Liver (tissue), 8 donors: ENCODE measurements at regions not wholly inside any gene's neighbourhood (a gene's known extent, or its start where the extent isn't known, plus 50 kb on each side); places are given as distances from the start of the nearest gene placed in this dataset.

ENCODE experiments used
- DNase-seq: peaks from one replicate; pipeline ENCODE4 v3.0.0-alpha.2; 2017; ENCODE audit warnings: low spot score
- H3K27ac ChIP-seq, 2 donors: one replicate each; pipeline ENCODE4 v1.7.0; 2013; ENCODE audit warnings: inconsistent platforms in 2 of 2, low read length in 2 of 2, control low read depth in 1 of 2, low read depth in 1 of 2, mild to moderate bottlenecking in 1 of 2
- H3K27me3 ChIP-seq, 4 donors: one replicate each; pipeline versions ENCODE4 v1.6.1 to v1.7.0; 2013; ENCODE audit warnings: low read length in 3 of 4, inconsistent platforms in 1 of 4, mild to moderate bottlenecking in 1 of 4, moderate library complexity in 1 of 4; ENCODE audit not compliant: control insufficient read depth in 4 of 4, insufficient read depth in 4 of 4
- H3K36me3 ChIP-seq, 4 donors: one replicate each; pipeline versions ENCODE4 v1.6.1 to v1.7.0; 2013; ENCODE audit warnings: low read length in 3 of 4, mild to moderate bottlenecking in 3 of 4, low read depth in 1 of 4, moderate library complexity in 1 of 4; ENCODE audit not compliant: control insufficient read depth in 4 of 4, insufficient read depth in 3 of 4
- H3K4me1 ChIP-seq, 4 donors: one replicate each; pipeline versions ENCODE4 v1.6.1 to v1.7.0; 2013; ENCODE audit warnings: low read length in 3 of 4, mild to moderate bottlenecking in 3 of 4, moderate library complexity in 1 of 4; ENCODE audit not compliant: control insufficient read depth in 4 of 4, insufficient read depth in 4 of 4
- H3K4me3 ChIP-seq, 3 donors: one replicate each; pipeline versions ENCODE4 v1.6.1 to v1.7.0; 2013; ENCODE audit warnings: low read length in 3 of 3, control low read depth in 1 of 3, low read depth in 1 of 3, mild to moderate bottlenecking in 1 of 3
- H3K9ac ChIP-seq, 2 donors: one replicate each; pipeline ENCODE4 v1.7.0; 2013; ENCODE audit warnings: low read length in 2 of 2, mild to moderate bottlenecking in 2 of 2, moderate library complexity in 2 of 2, control low read depth in 1 of 2, low read depth in 1 of 2
- H3K9me3 ChIP-seq, 4 donors: one replicate each; pipeline versions ENCODE4 v1.6.1 to v1.7.0; 2013; ENCODE audit warnings: low read length in 3 of 4; ENCODE audit not compliant: control insufficient read depth in 4 of 4
- ATF3 ChIP-seq: IDR thresholded peaks from 2 replicates; pipeline ENCODE4 v1.6.1; 2016; ENCODE audit warnings: antibody characterized with exemption
- CTCF ChIP-seq: fragments of 150-350 bp; IDR thresholded peaks from 2 replicates; pipeline ENCODE4 v1.5.1; 2017; ENCODE audit warnings: improper control_type of control experiment, low read depth, low read length; ENCODE audit not compliant: missing input control
- EGR1 ChIP-seq, 2 donors: IDR thresholded peaks; 2 replicates each; pipeline ENCODE4 v1.6.1; 2016 to 2018; ENCODE audit warnings: antibody characterized with exemption in 2 of 2, low read depth in 2 of 2
- FOXA1 ChIP-seq: IDR thresholded peaks from 2 replicates; pipeline ENCODE4 v1.6.1; 2016; ENCODE audit warnings: antibody characterized with exemption
- FOXA2 ChIP-seq: IDR thresholded peaks from 2 replicates; pipeline ENCODE4 v1.6.1; 2016; ENCODE audit warnings: antibody characterized with exemption
- GABPA ChIP-seq, 2 donors: IDR thresholded peaks in 1 of 2; conservative IDR thresholded peaks in 1 of 2; 2 replicates each; pipeline ENCODE4 v1.6.1; 2016; ENCODE audit warnings: antibody characterized with exemption in 2 of 2, mild to moderate bottlenecking in 1 of 2, moderate library complexity in 1 of 2
- HNF4G ChIP-seq: IDR thresholded peaks from 2 replicates; pipeline ENCODE4 v1.6.1; 2016; ENCODE audit warnings: antibody characterized with exemption
- RXRA ChIP-seq, 2 donors: IDR thresholded peaks; 2 replicates each; pipeline ENCODE4 v1.6.1; 2017 to 2018; ENCODE audit warnings: antibody characterized with exemption in 2 of 2, mild to moderate bottlenecking in 1 of 2
- SP1 ChIP-seq: IDR thresholded peaks from 2 replicates; pipeline ENCODE4 v1.6.1; 2018; ENCODE audit warnings: antibody characterized with exemption, mild to moderate bottlenecking
- TAF1 ChIP-seq: conservative IDR thresholded peaks from 2 replicates; pipeline ENCODE4 v1.6.1; 2016; ENCODE audit warnings: antibody characterized with exemption, mild to moderate bottlenecking
- ZBTB33 ChIP-seq: IDR thresholded peaks from 2 replicates; pipeline ENCODE4 v1.6.1; 2016; ENCODE audit warnings: antibody characterized with exemption
- WGBS: extraction: QIAGEN DNeasy Blood & Tissue Kit; methylation state at CpG from one replicate; pipeline ENCODE4 v1.1.7; 2013; 5-methylcytosine and 5-hydroxymethylcytosine counted together
- TF ChIP-seq, protein P1 (sequence below): IDR thresholded peaks from 2 replicates; pipeline ENCODE4 v1.6.1; 2016; ENCODE audit warnings: antibody characterized with exemption, mild to moderate bottlenecking
- donor health status: healthy.
- donor health status: healthy.
- donor health status: healthy.
- donor health status: healthy.
- donor health status: healthy.

- Histone ChIP-seq H3K4me1 (no peaks in the 10 kb centered on the region), H3K27ac (no peak overlapping the region), H3K9me3 (no peaks in the 10 kb centered on the region), H3K27me3 (no peaks in the 10 kb centered on the region), H3K4me3 (no peak overlapping the region), H3K9ac (no peak overlapping the region), H3K36me3 (no peaks in the 10 kb centered on the region)
- DNase-seq = no peak
- no peak for TF ChIP-seq FOXA1
- no peak for TF ChIP-seq CTCF
- TF ChIP-seq HNF4G = no peak
- TF ChIP-seq ATF3 = no peak
These were observed 106.3 kb upstream of the PSMD7 start for GRCh38 chr16:74190292-74190691.

GRCh38 chr16:74188856-74189255 is 107.8 kb upstream of the PSMD7 start:
- Histone ChIP-seq H3K9ac (no peak overlapping the region), H3K9me3 (no peaks in the 10 kb centered on the region), H3K27ac (no peak overlapping the region), H3K36me3 (no peaks in the 10 kb centered on the region), H3K4me1 (peaks cover 0 to 5% (median 2%) of the 10 kb centered on the region in 4 donors), H3K4me3 (no peak overlapping the region), H3K27me3 (no peaks in the 10 kb centered on the region)
- 87% methylated on average over 4 of the region's 4 CpGs for WGBS
- TF ChIP-seq HNF4G (no peak), TAF1 (no peak), FOXA2 (no peak), EGR1 (IDR thresholded peaks at IDR 0.05; ENCODE audit: low read depth in 2 of 2) (no peak), SP1 (no peak), RXRA (IDR thresholded peaks at IDR 0.05) (no peak), CTCF (no peak), GABPA (IDR thresholded peaks at IDR 0.05 in 1 of 2, conservative IDR thresholded peaks at IDR 0.05 in 1 of 2) (no peak), ZBTB33 (no peak)
- TF ChIP-seq, protein P1, sequence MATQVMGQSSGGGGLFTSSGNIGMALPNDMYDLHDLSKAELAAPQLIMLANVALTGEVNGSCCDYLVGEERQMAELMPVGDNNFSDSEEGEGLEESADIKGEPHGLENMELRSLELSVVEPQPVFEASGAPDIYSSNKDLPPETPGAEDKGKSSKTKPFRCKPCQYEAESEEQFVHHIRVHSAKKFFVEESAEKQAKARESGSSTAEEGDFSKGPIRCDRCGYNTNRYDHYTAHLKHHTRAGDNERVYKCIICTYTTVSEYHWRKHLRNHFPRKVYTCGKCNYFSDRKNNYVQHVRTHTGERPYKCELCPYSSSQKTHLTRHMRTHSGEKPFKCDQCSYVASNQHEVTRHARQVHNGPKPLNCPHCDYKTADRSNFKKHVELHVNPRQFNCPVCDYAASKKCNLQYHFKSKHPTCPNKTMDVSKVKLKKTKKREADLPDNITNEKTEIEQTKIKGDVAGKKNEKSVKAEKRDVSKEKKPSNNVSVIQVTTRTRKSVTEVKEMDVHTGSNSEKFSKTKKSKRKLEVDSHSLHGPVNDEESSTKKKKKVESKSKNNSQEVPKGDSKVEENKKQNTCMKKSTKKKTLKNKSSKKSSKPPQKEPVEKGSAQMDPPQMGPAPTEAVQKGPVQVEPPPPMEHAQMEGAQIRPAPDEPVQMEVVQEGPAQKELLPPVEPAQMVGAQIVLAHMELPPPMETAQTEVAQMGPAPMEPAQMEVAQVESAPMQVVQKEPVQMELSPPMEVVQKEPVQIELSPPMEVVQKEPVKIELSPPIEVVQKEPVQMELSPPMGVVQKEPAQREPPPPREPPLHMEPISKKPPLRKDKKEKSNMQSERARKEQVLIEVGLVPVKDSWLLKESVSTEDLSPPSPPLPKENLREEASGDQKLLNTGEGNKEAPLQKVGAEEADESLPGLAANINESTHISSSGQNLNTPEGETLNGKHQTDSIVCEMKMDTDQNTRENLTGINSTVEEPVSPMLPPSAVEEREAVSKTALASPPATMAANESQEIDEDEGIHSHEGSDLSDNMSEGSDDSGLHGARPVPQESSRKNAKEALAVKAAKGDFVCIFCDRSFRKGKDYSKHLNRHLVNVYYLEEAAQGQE = no peak
- no peak for DNase-seq
